Thyroid gland (tissue), 4 donors: ENCODE measurements at regions not wholly inside any gene's neighbourhood (a gene's known extent, or its start where the extent isn't known, plus 50 kb on each side); places are given as distances from the start of the nearest gene placed in this dataset.

Experiments used
- DNase-seq, 2 donors: peaks; one replicate each; pipeline ENCODE4 v3.0.0-alpha.2; 2019
- H3K27ac ChIP-seq, 3 donors: fragments of 200-600 bp; sonication (generic); 1 replicate in 2 of 3; 2 replicates in 1 of 3; pipeline ENCODE4 v1.5.1; 2016 to 2019; ENCODE audit warnings: mild to moderate bottlenecking in 1 of 3, moderate library complexity in 1 of 3
- H3K27me3 ChIP-seq: fragments of 200-600 bp; sonication (generic); one replicate; pipeline ENCODE4 v1.5.1; 2019
- H3K36me3 ChIP-seq, 2 donors: fragments of 200-600 bp; sonication (generic); one replicate each; pipeline ENCODE4 v1.5.1; 2016 to 2019
- H3K4me1 ChIP-seq, 2 donors: fragments of 200-600 bp; sonication (generic); one replicate each; pipeline ENCODE4 v1.5.1; 2017 to 2019
- H3K4me3 ChIP-seq, 3 donors: fragments of 200-600 bp; sonication (generic); replicated peaks in 1 of 3; 1 replicate in 2 of 3; 2 replicates in 1 of 3; pipeline ENCODE4 v1.5.1; 2016; ENCODE audit warnings: mild to moderate bottlenecking in 1 of 3
- H3K9me3 ChIP-seq: fragments of 200-600 bp; sonication (generic); one replicate; pipeline ENCODE4 v1.5.1; 2017
- CTCF ChIP-seq, 6 experiments: fragments of 200-600 bp in 3 of 6; fragments of 450-650 bp in 3 of 6; sonication (generic) in 3 of 6; IDR thresholded peaks; one replicate each; pipeline ENCODE4 v1.5.1; 2016 to 2019; ENCODE audit warnings: antibody characterized with exemption in 6 of 6, mild to moderate bottlenecking in 2 of 6, inconsistent platforms in 1 of 6, moderate library complexity in 1 of 6
- POLR2A ChIP-seq, 2 donors: fragments of 450-650 bp; IDR thresholded peaks; one replicate each; pipeline ENCODE4 v1.6.1; 2017; ENCODE audit warnings: antibody characterized with exemption in 2 of 2, mild to moderate bottlenecking in 2 of 2, moderate library complexity in 1 of 2
- WGBS, 2 donors: methylation state at CpG; one replicate each; pipeline ENCODE4 v1.1.5; 2017; 5-methylcytosine and 5-hydroxymethylcytosine counted together
- intact Hi-C: fragments of 100-400 bp; cut with DNase I; formaldehyde crosslinking; loops from one replicate; pipeline ENCODE4 v1.15.1; 2023

DNA sequence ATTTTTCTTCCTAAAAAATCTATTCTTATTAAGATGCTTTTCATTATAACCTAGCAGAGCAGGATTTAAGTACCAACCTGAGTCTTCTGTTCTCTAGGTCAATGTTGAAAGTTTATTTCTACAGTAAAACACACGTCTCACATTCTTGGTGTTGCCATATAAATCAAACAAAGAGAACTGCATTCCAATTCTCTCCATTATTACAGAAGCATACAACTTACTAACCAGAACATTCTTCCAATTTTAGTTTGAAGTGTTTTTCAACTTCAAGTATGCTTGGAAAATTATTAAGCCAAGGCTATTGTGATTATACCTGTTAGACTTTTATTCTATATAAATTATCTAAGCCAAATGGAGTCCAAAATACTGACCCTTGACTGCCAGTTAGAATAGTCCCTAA is 110.4 kb upstream of the PMFBP1 start:
- Histone ChIP-seq H3K9me3 (no peaks in the 10 kb centered on the region), H3K27me3 (no peaks in the 10 kb centered on the region), H3K27ac (no peak overlapping the region), H3K4me3 (no peak overlapping the region), H3K4me1 (no peaks in the 10 kb centered on the region), H3K36me3 (no peaks in the 10 kb centered on the region)
- TF ChIP-seq POLR2A (IDR thresholded peaks at IDR 0.05), result no peak
- no peak for TF ChIP-seq CTCF (IDR thresholded peaks at IDR 0.05)
- DNase-seq, result no peak
- intact Hi-C loops, result no loop called here
- 52 to 57% methylated on average over 1 of the region's 1 CpG for WGBS, 2 donors

- Histone ChIP-seq H3K4me1 (no peaks in the 10 kb centered on the region), H3K9me3 (no peaks in the 10 kb centered on the region), H3K27ac (no peak overlapping the region), H3K36me3 (no peaks in the 10 kb centered on the region), H3K4me3 (no peak overlapping the region), H3K27me3 (no peaks in the 10 kb centered on the region)
- TF ChIP-seq POLR2A (IDR thresholded peaks at IDR 0.05), result no peak
- intact Hi-C loops, result no loop called here
- DNase-seq, result no peak
- WGBS, 2 donors, result 67 to 77% methylated on average over 3 of the region's 3 CpGs
Observed at GRCh38 chr16:72278301-72278700, 106.3 kb upstream of the PMFBP1 start.

- H3K27me3 ChIP-seq, result no peaks in the 10 kb centered on the region
- peak in 1 of 2 donors; percentile 2 for DNase-seq
- no peaks in the 10 kb centered on the region for H3K36me3 ChIP-seq
- intact Hi-C loops, result no loop called here
- H3K27ac ChIP-seq, result no peak overlapping the region
- TF ChIP-seq CTCF (IDR thresholded peaks at IDR 0.05), result no peak
- no peak for TF ChIP-seq POLR2A (IDR thresholded peaks at IDR 0.05)
- 23 to 46% methylated on average over 2 of the region's 2 CpGs for whole genome bisulfite sequencing, 2 donors
- no peaks in the 10 kb centered on the region for H3K9me3 ChIP-seq
- H3K4me3 ChIP-seq, result no peak overlapping the region
- H3K4me1 ChIP-seq, result no peaks in the 10 kb centered on the region
Observed at GRCh38 chr16:72277749-72278148, 105.8 kb upstream of the PMFBP1 start.

DNA sequence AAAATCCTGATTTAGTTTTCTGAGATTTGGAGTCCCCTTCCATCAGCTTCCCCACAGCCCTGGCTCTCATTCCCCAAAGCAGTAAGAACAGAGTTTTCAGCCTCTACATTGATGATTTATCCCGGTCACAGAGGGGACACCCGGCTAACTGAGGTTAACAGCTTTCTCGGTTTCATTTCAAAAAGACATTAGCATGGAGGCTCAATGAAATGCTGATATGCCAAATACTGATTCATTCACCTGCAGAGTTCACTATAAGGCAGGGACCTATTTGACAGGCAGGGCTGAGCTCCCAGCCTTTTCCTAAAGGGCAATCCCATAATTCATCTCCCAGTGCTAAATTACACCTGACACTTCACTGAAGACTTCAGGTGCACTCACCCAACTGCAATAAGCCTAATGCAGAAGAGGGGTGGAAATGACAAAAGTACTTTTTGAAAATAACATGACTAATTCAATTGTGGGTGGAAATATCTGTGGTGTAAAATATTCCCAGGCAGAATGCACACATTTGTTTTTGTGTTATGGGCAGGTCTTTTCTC is 99.8 kb upstream of the PMFBP1 start:
- no peak for DNase-seq
- H3K36me3 ChIP-seq, result no peaks in the 10 kb centered on the region

DNA sequence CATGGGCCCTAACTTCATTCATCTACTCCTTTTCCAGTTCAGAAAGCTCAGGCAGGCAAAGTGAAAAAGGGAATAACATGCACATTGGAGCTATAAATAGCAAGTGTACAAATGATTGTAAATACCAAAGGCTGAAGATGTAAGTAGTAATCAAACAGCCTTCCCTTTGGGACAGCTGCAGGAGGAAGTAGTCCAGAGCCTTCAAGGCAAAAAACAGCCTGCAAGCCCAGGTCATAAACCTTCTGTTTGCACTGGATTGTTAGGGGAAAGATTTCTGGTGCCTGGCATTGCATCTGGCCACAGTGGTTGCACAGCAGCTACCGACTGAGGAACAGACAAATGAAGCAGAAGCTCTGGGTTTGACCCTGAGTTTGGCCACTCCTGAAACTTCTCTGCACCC is 98.6 kb upstream of the PMFBP1 start:
- H3K9me3 ChIP-seq, result no peaks in the 10 kb centered on the region
- TF ChIP-seq CTCF (IDR thresholded peaks at IDR 0.05) (no peak), POLR2A (IDR thresholded peaks at IDR 0.05) (no peak)
- no peak overlapping the region for H3K4me3 ChIP-seq
- no peaks in the 10 kb centered on the region for H3K36me3 ChIP-seq
- H3K27ac ChIP-seq, result no peak overlapping the region
- 87% methylated on average over 1 of the region's 1 CpG; no CpG with 5 or more reads in 1 of the 2 donors for WGBS, 2 donors
- intact Hi-C loops, result no loop called here
- no peak for DNase-seq
- H3K27me3 ChIP-seq, result no peaks in the 10 kb centered on the region
- no peaks in the 10 kb centered on the region for H3K4me1 ChIP-seq

More for the DNA sequence above, 99.8 kb upstream of the PMFBP1 start:
- intact Hi-C loops, result no loop called here
- TF ChIP-seq POLR2A (IDR thresholded peaks at IDR 0.05) (no peak), CTCF (IDR thresholded peaks at IDR 0.05) (no peak)
- Histone ChIP-seq H3K27ac (no peak overlapping the region), H3K9me3 (no peaks in the 10 kb centered on the region), H3K27me3 (no peaks in the 10 kb centered on the region), H3K4me1 (no peaks in the 10 kb centered on the region), H3K4me3 (no peak overlapping the region)
- WGBS, 2 donors, result 88 to 96% methylated on average over 3 of the region's 3 CpGs

GRCh38 chr16:72266836-72267235 is 94.9 kb upstream of the PMFBP1 start:
- no peaks in the 10 kb centered on the region for H3K27me3 ChIP-seq
- no peak for TF ChIP-seq CTCF (IDR thresholded peaks at IDR 0.05)
- TF ChIP-seq POLR2A (IDR thresholded peaks at IDR 0.05), result no peak
- DNase-seq, result no peak
- WGBS, 2 donors, result 93 to 97% methylated on average over 6 of the region's 6 CpGs
- H3K27ac ChIP-seq, result no peak overlapping the region
- H3K9me3 ChIP-seq, result no peaks in the 10 kb centered on the region
- intact Hi-C loops, result no loop called here
- no peak overlapping the region for H3K4me3 ChIP-seq
- H3K4me1 ChIP-seq, result no peaks in the 10 kb centered on the region
- no peaks in the 10 kb centered on the region for H3K36me3 ChIP-seq
